Lower leg skin (tissue), 3 donors: ENCODE measurements at regions not wholly inside any gene's neighbourhood (a gene's known extent, or its start where the extent isn't known, plus 50 kb on each side); places are given as distances from the start of the nearest gene placed in this dataset.

Experiments used
- POLR2A ChIP-seq, 2 donors: fragments of 450-650 bp; IDR thresholded peaks; one replicate each; pipeline ENCODE4 v1.6.1; 2016 to 2017; ENCODE audit warnings: antibody characterized with exemption in 2 of 2, mild to moderate bottlenecking in 1 of 2, moderate library complexity in 1 of 2
- TF ChIP-seq, protein P1 (sequence below), 3 donors: fragments of 450-650 bp; IDR thresholded peaks; one replicate each; pipeline ENCODE4 v1.5.1; 2016; ENCODE audit warnings: antibody characterized with exemption in 3 of 3, mild to moderate bottlenecking in 3 of 3, moderate library complexity in 2 of 3

DNA sequence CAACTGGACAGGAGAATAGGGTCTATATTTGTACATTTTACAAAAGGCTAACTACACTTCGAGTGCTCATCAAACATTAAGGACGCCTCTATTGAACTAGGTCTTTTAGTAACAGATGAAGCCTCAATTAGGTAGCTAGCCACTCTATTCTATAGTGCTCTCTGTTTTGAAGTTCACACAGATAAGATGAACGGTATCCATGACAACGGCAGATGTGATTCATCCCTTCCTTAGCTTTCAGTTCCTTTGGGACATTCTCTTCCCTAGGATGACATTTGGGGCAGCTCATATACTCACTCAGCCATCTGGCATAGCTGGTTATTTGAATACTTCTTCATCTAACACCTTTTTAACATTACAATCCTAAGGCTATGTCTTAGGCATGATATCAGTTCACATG, 62.4 kb upstream of the WDFY3 start:
- TF ChIP-seq, protein P1, sequence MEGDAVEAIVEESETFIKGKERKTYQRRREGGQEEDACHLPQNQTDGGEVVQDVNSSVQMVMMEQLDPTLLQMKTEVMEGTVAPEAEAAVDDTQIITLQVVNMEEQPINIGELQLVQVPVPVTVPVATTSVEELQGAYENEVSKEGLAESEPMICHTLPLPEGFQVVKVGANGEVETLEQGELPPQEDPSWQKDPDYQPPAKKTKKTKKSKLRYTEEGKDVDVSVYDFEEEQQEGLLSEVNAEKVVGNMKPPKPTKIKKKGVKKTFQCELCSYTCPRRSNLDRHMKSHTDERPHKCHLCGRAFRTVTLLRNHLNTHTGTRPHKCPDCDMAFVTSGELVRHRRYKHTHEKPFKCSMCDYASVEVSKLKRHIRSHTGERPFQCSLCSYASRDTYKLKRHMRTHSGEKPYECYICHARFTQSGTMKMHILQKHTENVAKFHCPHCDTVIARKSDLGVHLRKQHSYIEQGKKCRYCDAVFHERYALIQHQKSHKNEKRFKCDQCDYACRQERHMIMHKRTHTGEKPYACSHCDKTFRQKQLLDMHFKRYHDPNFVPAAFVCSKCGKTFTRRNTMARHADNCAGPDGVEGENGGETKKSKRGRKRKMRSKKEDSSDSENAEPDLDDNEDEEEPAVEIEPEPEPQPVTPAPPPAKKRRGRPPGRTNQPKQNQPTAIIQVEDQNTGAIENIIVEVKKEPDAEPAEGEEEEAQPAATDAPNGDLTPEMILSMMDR (IDR thresholded peaks at IDR 0.05), result no peak
- TF ChIP-seq POLR2A (IDR thresholded peaks at IDR 0.05), result no peak
